ENCODE measurements at regions not wholly inside any gene's neighbourhood (a gene's known extent, or its start where the extent isn't known, plus 50 kb on each side); places are given as distances from the start of the nearest gene placed in this dataset.

DNA sequence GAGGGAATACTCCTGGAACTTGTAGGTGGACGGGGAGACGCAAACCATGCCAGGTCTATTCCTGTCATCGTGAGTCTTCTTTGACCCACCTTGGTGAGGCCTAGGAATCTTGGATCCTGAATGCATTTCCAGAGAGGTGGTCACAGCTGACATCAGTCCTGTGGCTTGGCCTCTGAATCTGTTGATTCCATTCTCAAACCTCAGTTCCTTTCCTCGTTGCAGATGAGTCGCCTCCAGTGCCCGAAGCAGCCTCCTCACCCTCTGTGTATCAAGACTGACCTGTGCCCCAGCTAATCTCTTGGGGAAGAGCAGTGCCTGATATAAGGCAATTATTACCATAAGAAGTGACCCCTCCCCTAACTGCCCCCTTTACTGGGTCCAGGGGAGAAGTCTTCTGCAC lies 118.1 kb downstream of the SMIM20 start:
- TF ChIP-seq, protein P1, sequence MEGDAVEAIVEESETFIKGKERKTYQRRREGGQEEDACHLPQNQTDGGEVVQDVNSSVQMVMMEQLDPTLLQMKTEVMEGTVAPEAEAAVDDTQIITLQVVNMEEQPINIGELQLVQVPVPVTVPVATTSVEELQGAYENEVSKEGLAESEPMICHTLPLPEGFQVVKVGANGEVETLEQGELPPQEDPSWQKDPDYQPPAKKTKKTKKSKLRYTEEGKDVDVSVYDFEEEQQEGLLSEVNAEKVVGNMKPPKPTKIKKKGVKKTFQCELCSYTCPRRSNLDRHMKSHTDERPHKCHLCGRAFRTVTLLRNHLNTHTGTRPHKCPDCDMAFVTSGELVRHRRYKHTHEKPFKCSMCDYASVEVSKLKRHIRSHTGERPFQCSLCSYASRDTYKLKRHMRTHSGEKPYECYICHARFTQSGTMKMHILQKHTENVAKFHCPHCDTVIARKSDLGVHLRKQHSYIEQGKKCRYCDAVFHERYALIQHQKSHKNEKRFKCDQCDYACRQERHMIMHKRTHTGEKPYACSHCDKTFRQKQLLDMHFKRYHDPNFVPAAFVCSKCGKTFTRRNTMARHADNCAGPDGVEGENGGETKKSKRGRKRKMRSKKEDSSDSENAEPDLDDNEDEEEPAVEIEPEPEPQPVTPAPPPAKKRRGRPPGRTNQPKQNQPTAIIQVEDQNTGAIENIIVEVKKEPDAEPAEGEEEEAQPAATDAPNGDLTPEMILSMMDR (IDR thresholded peaks at IDR 0.05; ENCODE audit: unreplicated experiment in 3 of 3) = no peak
- Mint-ChIP-seq H3K9me3 (no peaks in the 10 kb centered on the region), H3K27ac (peak overlapping the region; percentile 87 to 96 (median 91)), H3K4me1 (peaks cover 32% of the 10 kb centered on the region), H3K36me3 (ENCODE audit: low read depth) (no peaks in the 10 kb centered on the region), H3K27me3 (ENCODE audit: low read depth) (no peaks in the 10 kb centered on the region), H3K4me3 (no peak overlapping the region)

DNA sequence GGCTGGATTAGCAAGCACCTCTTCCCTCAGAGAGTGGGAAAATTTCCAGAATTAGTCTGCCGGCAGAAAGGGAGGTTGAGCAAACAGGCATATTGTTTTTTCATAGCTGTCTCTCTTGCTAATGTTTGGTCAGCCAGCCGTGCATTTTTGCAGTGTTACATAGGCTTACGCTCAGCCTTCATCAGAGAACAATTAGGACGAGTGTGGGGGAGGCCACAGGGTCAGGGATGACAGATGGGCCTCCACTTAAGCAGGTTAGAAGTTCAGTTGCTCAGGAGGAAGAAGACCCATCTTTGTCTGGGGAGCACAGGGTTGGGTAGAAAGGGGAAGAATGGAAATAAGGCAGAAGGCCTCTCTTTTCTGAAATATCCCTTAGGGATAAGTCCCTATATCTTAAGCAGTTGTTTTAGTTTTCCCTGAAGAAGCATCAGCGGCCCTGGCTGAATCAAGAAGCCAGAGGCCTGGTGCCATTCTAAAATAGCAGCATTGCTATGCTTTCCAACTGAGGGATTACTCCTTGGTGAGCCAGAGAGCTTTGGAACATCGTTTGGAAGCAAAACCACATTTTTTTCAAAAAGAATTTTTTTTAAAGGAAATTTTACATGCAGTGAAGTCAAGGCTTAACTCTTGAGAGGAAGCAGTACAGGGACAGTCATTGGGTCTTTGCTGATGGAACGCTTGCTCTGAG lies 118.8 kb downstream of the SMIM20 start:
- H3K27me3 Mint-ChIP-seq (ENCODE audit: low read depth) = no peaks in the 10 kb centered on the region
- peak overlapping the region; percentile 87 to 96 (median 91) for H3K27ac Mint-ChIP-seq
- TF ChIP-seq, protein P1 (IDR thresholded peaks at IDR 0.05; ENCODE audit: unreplicated experiment in 3 of 3) = no peak
- H3K4me1 Mint-ChIP-seq = peaks cover 32% of the 10 kb centered on the region
- H3K4me3 Mint-ChIP-seq = peak overlapping the region in 1 of 3 experiments; percentile 9
- H3K9me3 Mint-ChIP-seq = no peaks in the 10 kb centered on the region
- no peaks in the 10 kb centered on the region for H3K36me3 Mint-ChIP-seq (ENCODE audit: low read depth)

DNA sequence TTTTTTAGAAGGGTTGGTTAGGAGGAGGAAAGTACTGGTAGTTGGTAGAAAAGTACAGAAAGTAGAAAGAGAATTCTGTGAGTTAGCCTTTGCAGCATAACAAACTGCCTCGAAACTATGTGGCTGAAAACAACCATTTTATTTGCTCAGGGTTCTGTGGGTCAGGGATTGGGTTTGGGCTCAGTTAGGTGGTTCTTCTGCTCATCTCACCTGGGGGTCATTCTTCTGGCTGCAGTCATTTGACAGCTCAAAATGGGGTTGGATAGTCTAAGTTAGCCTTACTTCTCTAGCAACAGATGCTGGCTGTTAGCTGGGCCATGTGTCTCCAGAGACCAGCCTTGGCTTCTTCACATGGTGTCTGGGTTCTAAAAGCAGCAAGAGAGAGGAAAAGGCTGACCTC lies 119.4 kb downstream of the SMIM20 start:
- peak overlapping the region; percentile 87 to 96 (median 91) for H3K27ac Mint-ChIP-seq
- no peaks in the 10 kb centered on the region for H3K9me3 Mint-ChIP-seq
- H3K4me1 Mint-ChIP-seq = peaks cover 32% of the 10 kb centered on the region
- TF ChIP-seq, protein P1 (IDR thresholded peaks at IDR 0.05; ENCODE audit: unreplicated experiment in 3 of 3) = no peak
- no peaks in the 10 kb centered on the region for H3K27me3 Mint-ChIP-seq (ENCODE audit: low read depth)
- no peak overlapping the region for H3K4me3 Mint-ChIP-seq
- no peaks in the 10 kb centered on the region for H3K36me3 Mint-ChIP-seq (ENCODE audit: low read depth)

DNA sequence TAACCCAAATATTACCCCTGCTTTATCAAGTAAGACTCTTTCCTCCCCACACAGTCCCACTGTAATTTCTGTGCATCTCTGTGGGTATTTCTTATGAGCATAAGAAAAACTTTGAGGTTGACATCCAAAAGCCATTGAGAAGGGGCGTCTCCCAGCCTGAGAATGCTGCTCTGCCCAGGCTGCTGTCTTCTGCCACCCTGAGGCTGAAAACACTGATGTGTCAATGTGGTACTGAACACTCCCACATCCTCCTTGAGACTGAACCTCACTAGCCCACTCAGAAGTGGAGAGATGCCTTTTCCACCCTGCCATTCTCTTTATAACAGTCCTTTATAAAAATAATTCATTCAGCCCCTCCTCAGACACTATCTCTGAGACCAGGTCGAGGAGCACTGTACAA lies 120.8 kb downstream of the SMIM20 start:
- no peaks in the 10 kb centered on the region for H3K27me3 Mint-ChIP-seq (ENCODE audit: low read depth)
- no peaks in the 10 kb centered on the region for H3K36me3 Mint-ChIP-seq (ENCODE audit: low read depth)
- peaks cover 32% of the 10 kb centered on the region for H3K4me1 Mint-ChIP-seq
- H3K9me3 Mint-ChIP-seq = no peaks in the 10 kb centered on the region
- TF ChIP-seq, protein P1 (IDR thresholded peaks at IDR 0.05; ENCODE audit: unreplicated experiment in 3 of 3) = no peak
- H3K27ac Mint-ChIP-seq = peak overlapping the region in 1 of 3 experiments; percentile 3
- no peak overlapping the region for H3K4me3 Mint-ChIP-seq

DNA sequence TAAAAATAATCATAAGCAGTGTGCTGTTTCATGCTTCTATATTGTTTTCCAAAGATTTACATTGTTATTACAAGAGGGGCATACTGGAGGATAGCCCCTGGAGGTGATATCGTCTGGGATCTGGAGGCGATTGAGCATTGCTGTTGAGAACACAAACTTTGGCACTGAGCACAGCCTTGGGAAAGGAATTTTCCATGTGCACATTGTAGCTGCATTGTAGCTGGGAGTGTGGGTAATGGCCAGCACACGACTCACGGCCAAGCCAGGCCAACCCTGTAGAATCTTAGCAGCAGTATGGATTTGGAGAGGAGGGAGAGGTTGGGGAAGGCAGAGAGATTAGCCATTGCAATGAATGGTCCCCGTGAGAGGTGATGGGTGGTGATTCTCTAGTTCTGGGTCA lies 121.9 kb downstream of the SMIM20 start:
- Mint-ChIP-seq H3K36me3 (ENCODE audit: low read depth) (no peaks in the 10 kb centered on the region), H3K4me1 (peaks cover 21% of the 10 kb centered on the region), H3K27me3 (ENCODE audit: low read depth) (no peaks in the 10 kb centered on the region), H3K27ac (no peak overlapping the region), H3K4me3 (no peak overlapping the region), H3K9me3 (no peaks in the 10 kb centered on the region)
- TF ChIP-seq, protein P1 (IDR thresholded peaks at IDR 0.05; ENCODE audit: unreplicated experiment in 3 of 3) = no peak
